GM23248 (cell line): ENCODE measurements at regions not wholly inside any gene's neighbourhood (a gene's known extent, or its start where the extent isn't known, plus 50 kb on each side); places are given as distances from the start of the nearest gene placed in this dataset.

Source experiments
- EZH2 ChIP-seq: fragments of 200-600 bp; sonication (generic); IDR thresholded peaks from 2 replicates; pipeline ENCODE4 v1.6.1; 2018; ENCODE audit warnings: antibody characterized with exemption, mild to moderate bottlenecking; ENCODE audit not compliant: insufficient read depth, poor library complexity, severe bottlenecking
- EZH2phosphoT487 ChIP-seq: fragments of 200-600 bp; sonication (generic); IDR thresholded peaks from 2 replicates; pipeline ENCODE4 v1.6.1; 2018; ENCODE audit warnings: antibody characterized with exemption, moderate library complexity, mild to moderate bottlenecking, low read depth; ENCODE audit not compliant: insufficient read depth

- TF ChIP-seq EZH2 (no peak), EZH2phosphoT487 (no peak)
Observed at GRCh38 chr3:94187697-94188096, 124.8 kb downstream of the NSUN3 start.
